Endothelial cell of umbilical vein (primary cell): ENCODE measurements at regions not wholly inside any gene's neighbourhood (a gene's known extent, or its start where the extent isn't known, plus 50 kb on each side); places are given as distances from the start of the nearest gene placed in this dataset.

Experiments used
- EZH2 ChIP-seq: IDR thresholded peaks from 2 replicates; pipeline ENCODE4 v1.6.1; 2012; ENCODE audit warnings: borderline replicate concordance, low read depth, mild to moderate bottlenecking, moderate library complexity, low read length, inconsistent platforms; ENCODE audit not compliant: severe bottlenecking
- MAX ChIP-seq: IDR thresholded peaks from 2 replicates; pipeline ENCODE4 v1.6.1; 2011; ENCODE audit not compliant: insufficient read depth, insufficient read length
- POLR2A ChIP-seq: IDR thresholded peaks from 2 replicates; pipeline ENCODE4 v1.6.1; 2012; ENCODE audit warnings: low read depth, mild to moderate bottlenecking, control low read depth, low read length
- POLR2AphosphoS5 ChIP-seq: IDR thresholded peaks from 2 replicates; pipeline ENCODE4 v1.6.1; 2012; ENCODE audit warnings: low read depth, mild to moderate bottlenecking, control low read depth, low read length, moderate library complexity; ENCODE audit not compliant: insufficient read depth
- TF ChIP-seq, protein P1 (sequence below), 2 donors: IDR thresholded peaks; 1 replicate in 1 of 2; 2 replicates in 1 of 2; pipeline ENCODE4 v1.5.1; 2011; ENCODE audit warnings: low read length in 2 of 2, mild to moderate bottlenecking in 2 of 2, moderate library complexity in 2 of 2, control low read depth in 1 of 2, inconsistent platforms in 1 of 2, low read depth in 1 of 2; ENCODE audit not compliant: insufficient read depth in 1 of 2; ENCODE audit errors: extremely low read depth in 1 of 2

- TF ChIP-seq, protein P1, sequence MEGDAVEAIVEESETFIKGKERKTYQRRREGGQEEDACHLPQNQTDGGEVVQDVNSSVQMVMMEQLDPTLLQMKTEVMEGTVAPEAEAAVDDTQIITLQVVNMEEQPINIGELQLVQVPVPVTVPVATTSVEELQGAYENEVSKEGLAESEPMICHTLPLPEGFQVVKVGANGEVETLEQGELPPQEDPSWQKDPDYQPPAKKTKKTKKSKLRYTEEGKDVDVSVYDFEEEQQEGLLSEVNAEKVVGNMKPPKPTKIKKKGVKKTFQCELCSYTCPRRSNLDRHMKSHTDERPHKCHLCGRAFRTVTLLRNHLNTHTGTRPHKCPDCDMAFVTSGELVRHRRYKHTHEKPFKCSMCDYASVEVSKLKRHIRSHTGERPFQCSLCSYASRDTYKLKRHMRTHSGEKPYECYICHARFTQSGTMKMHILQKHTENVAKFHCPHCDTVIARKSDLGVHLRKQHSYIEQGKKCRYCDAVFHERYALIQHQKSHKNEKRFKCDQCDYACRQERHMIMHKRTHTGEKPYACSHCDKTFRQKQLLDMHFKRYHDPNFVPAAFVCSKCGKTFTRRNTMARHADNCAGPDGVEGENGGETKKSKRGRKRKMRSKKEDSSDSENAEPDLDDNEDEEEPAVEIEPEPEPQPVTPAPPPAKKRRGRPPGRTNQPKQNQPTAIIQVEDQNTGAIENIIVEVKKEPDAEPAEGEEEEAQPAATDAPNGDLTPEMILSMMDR (IDR thresholded peaks at IDR 0.05; ENCODE audit: extremely low read depth in 1 of 2, insufficient read depth in 1 of 2, low read depth in 1 of 2, low read length in 2 of 2) = no peak
- TF ChIP-seq POLR2AphosphoS5 (no peak), MAX (no peak), POLR2A (no peak), EZH2 (no peak)
Measured at GRCh38 chr6:44727651-44728630, 340.4 kb downstream of the CDC5L start.
